HG03280 (cell line): ENCODE measurements at regions not wholly inside any gene's neighbourhood (a gene's known extent, or its start where the extent isn't known, plus 50 kb on each side); places are given as distances from the start of the nearest gene placed in this dataset.
"Not testable (repeated sequence)": the region's sequence is repeated elsewhere in the genome, so short reads cannot be mapped to it uniquely, and the experiment has no call there.

ENCODE experiments used
- ATAC-seq: cut with Tn5 transposase; IDR thresholded peaks from one replicate; pipeline ENCODE4 v1.9.1; 2021; ENCODE audit warnings: mild to moderate bottlenecking, moderate library complexity; ENCODE audit not compliant: unreplicated experiment

DNA sequence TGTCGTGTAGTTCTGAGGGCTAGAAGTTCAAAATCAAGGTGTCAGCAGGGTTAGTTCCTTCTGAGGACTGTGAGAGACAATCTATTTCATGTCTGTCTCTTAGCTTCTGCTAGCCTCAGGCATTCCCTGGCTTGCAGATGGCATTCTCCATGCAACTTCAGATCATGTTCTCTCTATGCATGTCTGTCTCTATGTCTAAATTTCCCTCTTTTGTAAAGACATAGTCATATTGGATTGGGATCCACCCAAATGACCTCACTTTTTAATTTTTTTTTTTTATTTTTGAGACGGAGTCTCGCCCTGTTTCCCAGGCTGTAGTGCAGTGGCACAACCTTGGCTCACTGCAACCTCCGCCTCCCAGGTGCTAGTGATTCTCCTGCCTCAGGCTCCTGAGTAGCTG lies 104.6 kb downstream of the RAP2B start:
- no peak for ATAC-seq

GRCh38 chr3:153268564-153269279 lies 106.7 kb downstream of the RAP2B start:
- no peak for ATAC-seq

- no peak for ATAC-seq
Observed at GRCh38 chr3:153269730-153270129, 107.7 kb downstream of the RAP2B start.

- no peak for ATAC-seq
Observed at GRCh38 chr3:153273217-153273616, 111.2 kb downstream of the RAP2B start.

GRCh38 chr3:153273767-153274435 lies 111.9 kb downstream of the RAP2B start:
- no peak for ATAC-seq

DNA sequence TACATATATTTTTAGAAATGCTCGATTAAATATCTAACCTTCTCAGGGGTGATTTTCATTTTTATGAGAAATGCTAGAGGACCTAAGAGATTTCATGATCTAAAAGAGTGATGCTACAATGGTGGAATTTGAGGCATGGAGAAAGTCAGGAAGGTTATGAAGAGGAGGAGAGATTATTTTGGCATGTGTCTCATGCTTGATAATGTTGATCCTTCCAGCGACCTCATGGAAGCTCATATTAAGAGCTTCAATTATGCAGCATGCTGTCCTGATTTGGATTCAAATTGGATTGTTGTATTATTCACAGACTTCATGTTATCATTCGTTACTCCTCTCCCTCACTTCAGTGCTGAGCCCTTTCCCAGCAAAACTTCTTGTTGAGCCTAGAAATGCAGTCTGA lies 112.5 kb downstream of the RAP2B start:
- ATAC-seq, result no peak

- ATAC-seq, result no peak
Observed at GRCh38 chr3:153275514-153275913, 113.5 kb downstream of the RAP2B start.

DNA sequence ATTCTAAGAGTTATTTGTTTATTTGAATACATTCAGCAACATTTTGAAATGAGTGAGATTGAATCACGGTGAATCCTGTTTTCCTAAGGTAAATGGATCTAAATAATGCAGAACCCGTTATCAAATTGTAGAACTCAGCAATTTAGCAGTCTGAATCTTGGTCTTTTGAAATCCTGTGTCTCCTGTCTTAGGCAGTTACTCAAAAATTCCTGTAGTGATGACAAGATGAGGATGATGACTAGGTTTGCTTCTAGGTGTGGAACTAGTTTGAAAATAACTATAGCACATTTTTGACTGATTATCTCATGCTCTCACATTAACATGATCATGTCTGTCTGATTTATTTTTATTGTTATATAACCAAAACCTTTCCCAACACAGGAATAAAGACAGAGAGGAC lies 115.0 kb downstream of the RAP2B start:
- ATAC-seq, result no peak

GRCh38 chr3:153281236-153281997 lies 119.4 kb downstream of the RAP2B start:
- ATAC-seq, result not testable (repeated sequence)

DNA sequence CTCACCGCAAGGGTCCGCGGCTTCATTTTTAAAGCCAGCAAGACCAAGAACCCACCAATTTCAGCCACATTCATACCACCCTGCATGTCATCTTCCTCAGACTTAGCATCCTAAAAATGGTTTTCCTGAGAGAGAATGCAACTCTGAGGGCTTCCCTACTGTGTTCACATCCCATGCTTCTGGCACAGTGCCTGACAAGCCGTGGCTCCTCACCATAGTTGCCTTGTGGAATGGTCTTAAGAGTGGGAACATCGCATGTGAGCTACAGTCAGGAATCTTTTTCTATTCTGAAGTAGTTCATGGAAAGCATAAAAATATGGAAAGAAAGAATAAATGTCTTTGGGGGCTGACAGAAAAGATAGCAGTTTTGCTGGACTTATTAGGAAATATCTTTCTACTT lies 120.3 kb downstream of the RAP2B start:
- ATAC-seq, result no peak

GRCh38 chr3:153284282-153284938 lies 122.4 kb downstream of the RAP2B start:
- no peak for ATAC-seq

DNA sequence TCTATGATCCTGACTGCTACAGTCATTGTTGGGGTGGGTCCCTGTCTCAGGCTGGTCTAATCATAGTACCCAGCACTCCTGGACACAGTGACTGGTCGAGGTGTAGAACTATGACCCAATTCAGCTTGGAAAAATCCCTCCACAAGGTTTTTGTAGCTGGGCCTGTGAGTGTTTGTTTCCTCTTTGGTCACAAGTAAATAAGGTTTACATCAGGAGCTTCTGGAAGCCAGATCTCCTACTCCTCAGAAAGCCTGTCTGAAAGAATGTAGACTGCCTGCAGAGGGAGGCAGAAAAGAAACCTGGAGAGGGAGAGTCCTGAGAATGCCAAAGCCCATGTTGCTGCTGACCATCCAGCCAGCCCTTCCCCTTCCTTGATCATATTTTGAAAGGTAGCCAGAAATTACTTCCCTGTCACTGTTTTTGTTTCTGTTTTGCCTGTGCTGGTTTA lies 123.2 kb downstream of the RAP2B start:
- ATAC-seq, result no peak

- no peak for ATAC-seq
Observed at GRCh38 chr3:153285982-153286381, 124.0 kb downstream of the RAP2B start.

DNA sequence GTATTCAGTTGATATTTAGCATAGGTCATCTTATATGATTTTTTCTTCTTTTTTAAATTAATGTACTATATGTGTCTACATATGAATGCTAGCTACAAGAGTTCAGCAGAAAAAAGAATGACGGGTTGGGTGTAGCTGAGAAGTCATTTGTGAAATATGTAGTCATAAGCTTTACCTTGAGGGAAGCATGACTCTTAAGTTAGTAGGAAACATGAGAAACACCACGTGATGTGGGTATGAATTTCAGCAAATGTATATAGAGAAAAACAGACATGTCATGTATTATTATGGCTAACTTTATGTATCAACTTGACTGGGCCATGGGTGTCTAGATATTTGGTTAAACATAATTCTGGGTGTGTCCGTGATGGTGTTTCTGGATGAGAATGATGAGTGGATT lies 125.0 kb downstream of the RAP2B start:
- no peak for ATAC-seq

- ATAC-seq, result no peak
Observed at GRCh38 chr3:153289334-153289808, 127.3 kb downstream of the RAP2B start.

GRCh38 chr3:153290268-153291015 lies 128.4 kb downstream of the RAP2B start:
- ATAC-seq, result no peak

DNA sequence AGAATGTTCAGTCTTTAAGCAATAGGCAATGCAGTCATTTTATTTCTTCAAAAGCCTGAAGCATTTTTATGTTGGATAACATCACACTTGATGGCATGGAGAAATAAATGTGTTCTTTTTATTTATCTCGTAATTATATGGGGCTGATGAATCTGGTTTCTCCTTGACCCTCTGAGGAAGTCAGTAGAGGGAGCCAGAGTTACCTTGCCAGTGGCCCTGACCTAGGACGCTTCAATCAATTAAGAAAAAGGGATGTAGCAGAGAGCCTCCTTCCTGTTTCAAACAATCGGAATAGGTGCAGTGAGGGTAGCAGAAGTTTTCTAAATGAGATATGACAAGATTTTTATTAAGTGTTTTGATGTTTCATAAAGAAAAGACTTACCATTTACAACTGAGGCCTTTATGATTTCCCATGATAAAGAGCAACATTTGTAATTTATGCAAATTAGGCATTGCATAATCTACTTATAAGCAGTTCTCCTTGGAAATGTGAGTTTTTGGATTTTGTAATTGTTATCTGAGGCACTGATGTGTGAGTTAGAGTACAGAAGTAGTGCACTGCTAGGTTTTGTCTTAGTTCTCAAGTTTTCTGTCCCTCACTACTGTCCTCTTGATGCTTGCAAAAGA lies 129.1 kb downstream of the RAP2B start:
- ATAC-seq, result no peak

- no peak for ATAC-seq
Observed at GRCh38 chr3:153293265-153293664, 131.2 kb downstream of the RAP2B start.

- no peak for ATAC-seq
Observed at GRCh38 chr3:153295901-153296300, 133.9 kb downstream of the RAP2B start.

DNA sequence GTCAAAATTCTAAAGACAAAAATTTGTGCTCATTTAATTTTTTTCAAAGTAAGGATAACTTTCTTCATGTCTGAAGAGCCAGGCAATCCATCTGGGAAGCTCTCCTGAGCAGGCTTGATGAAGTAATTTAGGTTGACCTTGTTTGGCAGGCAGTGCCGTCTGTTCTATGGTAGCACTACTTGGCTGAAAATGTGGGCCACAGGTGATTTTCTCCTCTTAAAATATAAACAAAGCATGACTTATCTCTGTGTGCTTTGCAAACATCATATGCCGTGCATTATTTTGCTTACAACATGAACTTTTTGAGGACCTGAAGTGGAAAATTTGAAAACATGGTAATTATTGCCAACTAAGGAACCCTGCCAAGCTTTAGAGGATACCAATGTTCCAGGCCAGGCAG lies 143.2 kb downstream of the RAP2B start:
- no peak for ATAC-seq
